ENCODE measurements at regions not wholly inside any gene's neighbourhood (a gene's known extent, or its start where the extent isn't known, plus 50 kb on each side); places are given as distances from the start of the nearest gene placed in this dataset.

GRCh38 chr4:103892586-103892985, 172.8 kb upstream of the TACR3 start:
- no peak overlapping the region for H3K4me3 ChIP-seq
- no peak for TF ChIP-seq POLR2AphosphoS5 (IDR thresholded peaks at IDR 0.05)
- TF ChIP-seq, protein P1, sequence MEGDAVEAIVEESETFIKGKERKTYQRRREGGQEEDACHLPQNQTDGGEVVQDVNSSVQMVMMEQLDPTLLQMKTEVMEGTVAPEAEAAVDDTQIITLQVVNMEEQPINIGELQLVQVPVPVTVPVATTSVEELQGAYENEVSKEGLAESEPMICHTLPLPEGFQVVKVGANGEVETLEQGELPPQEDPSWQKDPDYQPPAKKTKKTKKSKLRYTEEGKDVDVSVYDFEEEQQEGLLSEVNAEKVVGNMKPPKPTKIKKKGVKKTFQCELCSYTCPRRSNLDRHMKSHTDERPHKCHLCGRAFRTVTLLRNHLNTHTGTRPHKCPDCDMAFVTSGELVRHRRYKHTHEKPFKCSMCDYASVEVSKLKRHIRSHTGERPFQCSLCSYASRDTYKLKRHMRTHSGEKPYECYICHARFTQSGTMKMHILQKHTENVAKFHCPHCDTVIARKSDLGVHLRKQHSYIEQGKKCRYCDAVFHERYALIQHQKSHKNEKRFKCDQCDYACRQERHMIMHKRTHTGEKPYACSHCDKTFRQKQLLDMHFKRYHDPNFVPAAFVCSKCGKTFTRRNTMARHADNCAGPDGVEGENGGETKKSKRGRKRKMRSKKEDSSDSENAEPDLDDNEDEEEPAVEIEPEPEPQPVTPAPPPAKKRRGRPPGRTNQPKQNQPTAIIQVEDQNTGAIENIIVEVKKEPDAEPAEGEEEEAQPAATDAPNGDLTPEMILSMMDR (IDR thresholded peaks at IDR 0.05) = no peak
- DNase-seq (ENCODE audit: low spot score in 2 of 2) = no peak
- 67% methylated on average over 3 of the region's 3 CpGs for WGBS
- no peaks in the 10 kb centered on the region for H3K4me1 ChIP-seq
- no peaks in the 10 kb centered on the region for H3K36me3 ChIP-seq
- H3K27me3 ChIP-seq = no peaks in the 10 kb centered on the region
- H3K9me3 ChIP-seq = peaks cover 4% of the 10 kb centered on the region
- no peak overlapping the region for H3K27ac ChIP-seq

GRCh38 chr4:103887191-103887590, 167.4 kb upstream of the TACR3 start:
- Histone ChIP-seq H3K4me1 (no peaks in the 10 kb centered on the region), H3K4me3 (no peak overlapping the region), H3K9me3 (no peaks in the 10 kb centered on the region), H3K27ac (no peak overlapping the region), H3K27me3 (no peaks in the 10 kb centered on the region), H3K36me3 (no peaks in the 10 kb centered on the region)
- 56% methylated on average over 1 of the region's 1 CpG for WGBS
- no peak for DNase-seq (ENCODE audit: low spot score in 2 of 2)
- TF ChIP-seq, protein P1 (IDR thresholded peaks at IDR 0.05) = no peak
- TF ChIP-seq EP300 (IDR thresholded peaks at IDR 0.05) (no peak), POLR2AphosphoS5 (IDR thresholded peaks at IDR 0.05) (no peak), POLR2A (IDR thresholded peaks at IDR 0.05) (no peak)

GRCh38 chr4:103885152-103885551, 165.4 kb upstream of the TACR3 start:
- no peak for DNase-seq (ENCODE audit: low spot score in 2 of 2)
- no peaks in the 10 kb centered on the region for H3K4me1 ChIP-seq
- TF ChIP-seq, protein P1 (IDR thresholded peaks at IDR 0.05) = no peak
- TF ChIP-seq POLR2AphosphoS5 (IDR thresholded peaks at IDR 0.05) (no peak), POLR2A (IDR thresholded peaks at IDR 0.05) (no peak)
- no peaks in the 10 kb centered on the region for H3K27me3 ChIP-seq
- H3K4me3 ChIP-seq = no peak overlapping the region
- H3K27ac ChIP-seq = no peak overlapping the region
- H3K36me3 ChIP-seq = no peaks in the 10 kb centered on the region
- WGBS = 54% methylated on average over 3 of the region's 3 CpGs
- H3K9me3 ChIP-seq = no peaks in the 10 kb centered on the region

DNA sequence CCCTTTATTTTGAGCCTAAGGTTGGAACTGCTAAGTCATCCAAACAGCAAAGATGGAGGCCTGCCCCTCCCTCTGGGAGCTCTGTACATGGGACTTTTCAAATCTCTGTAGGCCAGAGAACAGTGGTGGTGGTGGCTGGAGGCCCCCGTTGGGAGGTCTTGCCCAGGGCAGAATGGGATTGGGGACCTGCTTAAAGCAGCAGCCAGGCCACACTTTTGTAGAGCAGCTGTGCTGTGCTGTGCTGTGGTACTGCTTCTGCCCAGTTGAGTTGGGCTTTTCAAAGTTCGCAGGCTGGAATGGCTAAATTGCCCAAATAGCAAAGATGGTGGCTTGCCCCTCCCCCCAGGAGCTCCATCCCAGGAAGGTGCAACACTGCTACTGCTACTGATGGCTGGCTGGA, 147.5 kb upstream of the TACR3 start:
- WGBS = 100% methylated on average over 1 of the region's 2 CpGs
- Histone ChIP-seq H3K9me3 (no peaks in the 10 kb centered on the region), H3K27me3 (no peaks in the 10 kb centered on the region), H3K4me3 (no peak overlapping the region), H3K36me3 (no peaks in the 10 kb centered on the region), H3K4me1 (no peaks in the 10 kb centered on the region), H3K27ac (no peak overlapping the region)
- no peak for DNase-seq (ENCODE audit: low spot score in 2 of 2)
- TF ChIP-seq POLR2AphosphoS5 (IDR thresholded peaks at IDR 0.05) = no peak
- TF ChIP-seq, protein P1 (IDR thresholded peaks at IDR 0.05) = no peak
- no peak for TF ChIP-seq EP300 (IDR thresholded peaks at IDR 0.05)
- TF ChIP-seq POLR2A (IDR thresholded peaks at IDR 0.05) = no peak

DNA sequence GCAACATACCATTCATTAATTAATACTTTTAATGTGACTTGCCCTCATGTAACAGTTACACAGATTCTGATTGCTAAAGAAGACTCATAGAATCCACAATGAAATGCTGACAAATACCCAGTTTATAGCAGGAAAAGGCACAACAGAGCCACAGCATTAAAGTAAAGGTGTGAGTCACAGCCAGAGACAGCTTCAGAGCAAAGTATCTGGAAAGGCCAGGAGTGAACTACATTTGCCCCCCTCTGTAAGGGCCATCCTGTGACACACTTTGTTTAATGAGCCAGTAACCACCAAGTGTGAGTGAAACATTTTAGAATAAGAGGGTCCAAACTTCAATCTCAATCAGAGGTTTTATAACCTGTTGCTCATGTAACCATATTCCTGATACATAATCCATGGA, 133.8 kb upstream of the TACR3 start:
- no peaks in the 10 kb centered on the region for H3K36me3 ChIP-seq
- DNase-seq (ENCODE audit: low spot score in 2 of 2) = no peak
- H3K27ac ChIP-seq = no peak overlapping the region
- TF ChIP-seq POLR2AphosphoS5 (IDR thresholded peaks at IDR 0.05) (no peak), POLR2A (IDR thresholded peaks at IDR 0.05) (no peak), EP300 (IDR thresholded peaks at IDR 0.05) (no peak)
- TF ChIP-seq, protein P1 (IDR thresholded peaks at IDR 0.05) = no peak
- H3K4me3 ChIP-seq = no peak overlapping the region
- no peaks in the 10 kb centered on the region for H3K27me3 ChIP-seq
- H3K9me3 ChIP-seq = peaks cover 4% of the 10 kb centered on the region
- no peaks in the 10 kb centered on the region for H3K4me1 ChIP-seq
